ENCODE measurements at regions not wholly inside any gene's neighbourhood (a gene's known extent, or its start where the extent isn't known, plus 50 kb on each side); places are given as distances from the start of the nearest gene placed in this dataset.

DNA sequence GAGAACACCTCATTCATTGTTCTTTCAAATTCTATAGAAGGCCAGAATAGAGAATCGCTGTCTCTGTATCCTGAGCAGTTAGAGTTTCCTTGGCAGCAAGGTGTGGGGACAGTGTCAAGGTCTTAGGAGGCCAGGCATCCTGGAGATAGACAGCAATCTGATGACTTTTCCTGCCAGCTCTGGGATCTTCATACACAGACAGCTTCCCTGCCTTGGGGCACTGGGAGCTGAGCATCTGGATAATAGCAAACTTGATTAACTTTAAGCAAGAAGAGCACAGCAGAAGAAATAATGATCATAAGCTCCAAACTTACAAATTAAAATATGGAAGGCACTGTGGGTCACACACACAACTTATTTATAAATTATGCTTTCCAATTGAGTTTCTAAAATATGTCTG, 86.1 kb upstream of the STK32A start:
- no peak overlapping the region for H3K27ac ChIP-seq
- no peak overlapping the region for H3K4me3 ChIP-seq (ENCODE audit: low read depth, low read length)
- no peak overlapping the region for H2AFZ ChIP-seq
- TF ChIP-seq, protein P1, sequence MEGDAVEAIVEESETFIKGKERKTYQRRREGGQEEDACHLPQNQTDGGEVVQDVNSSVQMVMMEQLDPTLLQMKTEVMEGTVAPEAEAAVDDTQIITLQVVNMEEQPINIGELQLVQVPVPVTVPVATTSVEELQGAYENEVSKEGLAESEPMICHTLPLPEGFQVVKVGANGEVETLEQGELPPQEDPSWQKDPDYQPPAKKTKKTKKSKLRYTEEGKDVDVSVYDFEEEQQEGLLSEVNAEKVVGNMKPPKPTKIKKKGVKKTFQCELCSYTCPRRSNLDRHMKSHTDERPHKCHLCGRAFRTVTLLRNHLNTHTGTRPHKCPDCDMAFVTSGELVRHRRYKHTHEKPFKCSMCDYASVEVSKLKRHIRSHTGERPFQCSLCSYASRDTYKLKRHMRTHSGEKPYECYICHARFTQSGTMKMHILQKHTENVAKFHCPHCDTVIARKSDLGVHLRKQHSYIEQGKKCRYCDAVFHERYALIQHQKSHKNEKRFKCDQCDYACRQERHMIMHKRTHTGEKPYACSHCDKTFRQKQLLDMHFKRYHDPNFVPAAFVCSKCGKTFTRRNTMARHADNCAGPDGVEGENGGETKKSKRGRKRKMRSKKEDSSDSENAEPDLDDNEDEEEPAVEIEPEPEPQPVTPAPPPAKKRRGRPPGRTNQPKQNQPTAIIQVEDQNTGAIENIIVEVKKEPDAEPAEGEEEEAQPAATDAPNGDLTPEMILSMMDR (IDR thresholded peaks at IDR 0.05): no peak
- H3K9ac ChIP-seq: no peak overlapping the region
- no peaks in the 10 kb centered on the region for H3K4me1 ChIP-seq
- H3K9me3 ChIP-seq (ENCODE audit: control insufficient read depth, low read length): no peaks in the 10 kb centered on the region
- no peaks in the 10 kb centered on the region for H3K79me2 ChIP-seq
- H3K36me3 ChIP-seq (ENCODE audit: control insufficient read depth, insufficient read depth, low read length): no peaks in the 10 kb centered on the region
- H3K4me2 ChIP-seq (ENCODE audit: low read length): no peak overlapping the region
- H3K27me3 ChIP-seq (ENCODE audit: control insufficient read depth, insufficient read depth, low read length): no peaks in the 10 kb centered on the region

DNA sequence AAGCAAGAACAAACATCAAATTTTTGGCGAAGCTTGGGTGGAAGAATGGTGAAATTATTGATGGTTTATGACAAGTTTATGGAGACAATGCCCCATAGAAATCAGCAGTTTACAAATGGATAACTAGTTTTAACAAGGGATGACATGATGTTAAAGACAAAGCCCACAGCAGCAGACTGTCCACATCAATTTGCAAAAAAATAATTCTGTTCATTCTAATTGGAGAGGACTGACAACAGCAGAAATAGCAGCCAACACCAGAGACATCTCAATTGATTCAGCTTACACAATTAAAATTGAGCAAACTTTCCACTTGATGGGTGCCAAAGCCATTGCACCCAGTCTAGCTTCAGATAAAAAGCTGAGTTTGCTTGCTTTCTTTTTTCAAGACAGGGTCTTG, 82.7 kb upstream of the STK32A start:
- H3K79me2 ChIP-seq: no peaks in the 10 kb centered on the region
- no peak overlapping the region for H3K4me2 ChIP-seq (ENCODE audit: low read length)
- H3K4me3 ChIP-seq (ENCODE audit: low read depth, low read length): no peak overlapping the region
- H3K27me3 ChIP-seq (ENCODE audit: control insufficient read depth, insufficient read depth, low read length): no peaks in the 10 kb centered on the region
- no peaks in the 10 kb centered on the region for H3K36me3 ChIP-seq (ENCODE audit: control insufficient read depth, insufficient read depth, low read length)
- H3K9ac ChIP-seq: no peak overlapping the region
- no peak overlapping the region for H2AFZ ChIP-seq
- H3K9me3 ChIP-seq (ENCODE audit: control insufficient read depth, low read length): no peaks in the 10 kb centered on the region
- TF ChIP-seq, protein P1 (IDR thresholded peaks at IDR 0.05): no peak
- no peaks in the 10 kb centered on the region for H3K4me1 ChIP-seq
- H3K27ac ChIP-seq: no peak overlapping the region

DNA sequence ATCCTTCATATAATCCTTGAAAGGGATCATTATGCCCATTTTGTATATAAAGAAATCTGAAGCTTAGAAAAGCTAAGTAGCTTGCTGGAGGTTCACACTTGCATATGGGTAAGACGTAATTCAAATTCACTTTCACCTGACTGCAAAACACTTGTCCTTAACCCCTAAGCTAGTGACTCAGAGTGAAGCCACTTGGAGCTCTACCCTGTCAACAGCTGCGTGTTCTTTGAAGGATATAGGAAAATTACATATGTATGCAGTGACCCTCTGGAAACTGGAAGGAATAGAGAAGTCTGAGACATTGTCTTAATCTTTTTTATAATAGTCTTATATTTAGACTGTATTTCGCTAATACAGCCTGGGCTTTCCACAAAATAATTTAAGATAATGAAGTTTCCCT, 80.0 kb upstream of the STK32A start:
- H3K36me3 ChIP-seq (ENCODE audit: control insufficient read depth, insufficient read depth, low read length): no peaks in the 10 kb centered on the region
- no peaks in the 10 kb centered on the region for H3K79me2 ChIP-seq
- no peak overlapping the region for H3K27ac ChIP-seq
- no peaks in the 10 kb centered on the region for H3K27me3 ChIP-seq (ENCODE audit: control insufficient read depth, insufficient read depth, low read length)
- no peak overlapping the region for H3K4me2 ChIP-seq (ENCODE audit: low read length)
- H3K4me3 ChIP-seq (ENCODE audit: low read depth, low read length): no peak overlapping the region
- H3K9ac ChIP-seq: no peak overlapping the region
- no peak overlapping the region for H2AFZ ChIP-seq
- no peaks in the 10 kb centered on the region for H3K9me3 ChIP-seq (ENCODE audit: control insufficient read depth, low read length)
- TF ChIP-seq, protein P1 (IDR thresholded peaks at IDR 0.05): no peak
- H3K4me1 ChIP-seq: no peaks in the 10 kb centered on the region

DNA sequence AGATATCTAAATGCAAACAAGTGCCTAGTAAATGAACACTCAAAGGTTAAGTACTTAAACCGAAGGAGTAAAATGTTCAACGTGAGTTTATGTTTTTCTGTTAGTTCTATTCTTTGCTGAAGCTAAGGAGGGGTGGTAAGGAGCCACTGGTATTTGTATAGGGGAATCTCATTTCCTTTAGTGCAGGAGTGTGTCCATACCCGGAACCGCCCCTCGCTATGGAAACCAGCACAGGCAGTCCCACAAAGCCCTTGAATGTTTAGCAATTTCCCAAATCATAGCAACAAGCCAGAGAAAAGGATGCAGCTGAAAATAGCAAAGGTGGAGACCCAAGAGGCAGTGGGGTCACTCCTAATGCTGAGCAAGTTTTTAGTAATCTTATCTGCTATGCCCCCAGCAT, 78.8 kb upstream of the STK32A start:
- no peaks in the 10 kb centered on the region for H3K9me3 ChIP-seq (ENCODE audit: control insufficient read depth, low read length)
- H3K36me3 ChIP-seq (ENCODE audit: control insufficient read depth, insufficient read depth, low read length): no peaks in the 10 kb centered on the region

More for the DNA sequence above, 78.8 kb upstream of the STK32A start:
- Histone ChIP-seq H2AFZ (no peak overlapping the region), H3K9ac (no peak overlapping the region), H3K79me2 (no peaks in the 10 kb centered on the region), H3K27ac (no peak overlapping the region), H3K4me1 (no peaks in the 10 kb centered on the region), H3K4me2 (ENCODE audit: low read length) (no peak overlapping the region), H3K4me3 (ENCODE audit: low read depth, low read length) (no peak overlapping the region), H3K27me3 (ENCODE audit: control insufficient read depth, insufficient read depth, low read length) (no peaks in the 10 kb centered on the region)
- TF ChIP-seq, protein P1 (IDR thresholded peaks at IDR 0.05): no peak
